ENCODE measurements at regions not wholly inside any gene's neighbourhood (a gene's known extent, or its start where the extent isn't known, plus 50 kb on each side); places are given as distances from the start of the nearest gene placed in this dataset.

- H2BK12ac ChIP-seq (ENCODE audit: low read length), result no peak overlapping the region
- no peak overlapping the region for H2BK5ac ChIP-seq (ENCODE audit: low read length)
- peaks cover 0 to 6% of the 10 kb centered on the region in 2 donors for H3K4me1 ChIP-seq (ENCODE audit: control insufficient read depth in 2 of 2, insufficient read depth in 1 of 2, low read depth in 1 of 2, low read length in 2 of 2)
- H3K9ac ChIP-seq (ENCODE audit: low read depth, low read length, poor library complexity), result no peak overlapping the region
- H4K91ac ChIP-seq (ENCODE audit: low read depth, low read length, poor library complexity), result no peak overlapping the region
- peak overlapping the region; percentile 69 for H3K18ac ChIP-seq (ENCODE audit: low read length)
- peak overlapping the region; percentile 65 for H2BK15ac ChIP-seq (ENCODE audit: low read length)
- no peak overlapping the region for H3K23ac ChIP-seq (ENCODE audit: low read depth, low read length, poor library complexity)
- no peak overlapping the region for H2AK5ac ChIP-seq (ENCODE audit: low read depth, low read length)
- H3K9me3 ChIP-seq (replicated peaks in 1 of 2; ENCODE audit: control insufficient read depth in 2 of 2, insufficient read depth in 1 of 2, low read depth in 1 of 2, low read length in 2 of 2), result peaks cover 0 to 3% of the 10 kb centered on the region in 2 donors
- no CpG with 5 or more reads among the region's 10 CpGs for WGBS, 2 donors (ENCODE audit: extremely low coverage in 2 of 2, insufficient read length in 2 of 2, insufficient replicate concordance in 1 of 2)
- H3K27ac ChIP-seq (replicated peaks; ENCODE audit: low read length), result no peak overlapping the region
- H3K4me3 ChIP-seq (ENCODE audit: low read length in 2 of 2), result no peak overlapping the region
- no peak overlapping the region for H4K8ac ChIP-seq (ENCODE audit: low read depth, low read length)
- no peaks in the 10 kb centered on the region for H3K27me3 ChIP-seq (ENCODE audit: control insufficient read depth in 3 of 3, insufficient read depth in 3 of 3, low read depth in 1 of 3, low read length in 3 of 3)
- DNase-seq (ENCODE audit: low spot score), result no peak
- no peak overlapping the region for H2AFZ ChIP-seq (ENCODE audit: low read length)
- H3K36me3 ChIP-seq (replicated peaks in 1 of 2; ENCODE audit: control insufficient read depth in 2 of 2, insufficient read depth in 2 of 2, low read length in 2 of 2), result no peaks in the 10 kb centered on the region
- H3K4ac ChIP-seq (ENCODE audit: low read length), result no peak overlapping the region
- H3K14ac ChIP-seq (ENCODE audit: low read length), result no peak overlapping the region
- H3K4me2 ChIP-seq (ENCODE audit: insufficient read depth, low read length, poor library complexity, severe bottlenecking), result no peak overlapping the region
- H3K79me1 ChIP-seq (ENCODE audit: low read depth, low read length), result no peaks in the 10 kb centered on the region
- H2BK120ac ChIP-seq (ENCODE audit: low read depth, low read length), result no peak overlapping the region
Measured at GRCh38 chr22:47713941-47714340, 951.5 kb downstream of the TBC1D22A start.

- H2AFZ ChIP-seq (ENCODE audit: low read length), result no peak overlapping the region
- no peak overlapping the region for H3K23ac ChIP-seq (ENCODE audit: low read depth, low read length, poor library complexity)
- no peak for DNase-seq (ENCODE audit: low spot score)
Measured at GRCh38 chr22:47710135-47710534, 947.7 kb downstream of the TBC1D22A start.

GRCh38 chr22:47705350-47705749 lies 942.9 kb downstream of the TBC1D22A start:
- Histone ChIP-seq H3K4me2 (ENCODE audit: insufficient read depth, low read length, poor library complexity, severe bottlenecking) (no peak overlapping the region), H3K14ac (ENCODE audit: low read length) (no peak overlapping the region), H3K9ac (ENCODE audit: low read depth, low read length, poor library complexity) (no peak overlapping the region), H2BK120ac (ENCODE audit: low read depth, low read length) (no peak overlapping the region), H3K4ac (ENCODE audit: low read length) (no peak overlapping the region), H3K79me1 (ENCODE audit: low read depth, low read length) (no peaks in the 10 kb centered on the region), H3K4me1 (ENCODE audit: control insufficient read depth in 2 of 2, insufficient read depth in 1 of 2, low read depth in 1 of 2, low read length in 2 of 2) (no peaks in the 10 kb centered on the region), H2AFZ (ENCODE audit: low read length) (no peak overlapping the region), H3K27ac (replicated peaks; ENCODE audit: low read length) (no peak overlapping the region), H3K18ac (ENCODE audit: low read length) (no peak overlapping the region), H3K27me3 (ENCODE audit: control insufficient read depth in 3 of 3, insufficient read depth in 3 of 3, low read depth in 1 of 3, low read length in 3 of 3) (no peaks in the 10 kb centered on the region), H2BK15ac (ENCODE audit: low read length) (no peak overlapping the region), H4K91ac (ENCODE audit: low read depth, low read length, poor library complexity) (no peak overlapping the region), H3K23ac (ENCODE audit: low read depth, low read length, poor library complexity) (no peak overlapping the region), H2BK5ac (ENCODE audit: low read length) (no peak overlapping the region), H2BK12ac (ENCODE audit: low read length) (no peak overlapping the region), H3K4me3 (ENCODE audit: low read length in 2 of 2) (no peak overlapping the region), H3K36me3 (replicated peaks in 1 of 2; ENCODE audit: control insufficient read depth in 2 of 2, insufficient read depth in 2 of 2, low read length in 2 of 2) (no peaks in the 10 kb centered on the region), H4K8ac (ENCODE audit: low read depth, low read length) (no peak overlapping the region), H2AK5ac (ENCODE audit: low read depth, low read length) (no peak overlapping the region), H3K9me3 (replicated peaks in 1 of 2; ENCODE audit: control insufficient read depth in 2 of 2, insufficient read depth in 1 of 2, low read depth in 1 of 2, low read length in 2 of 2) (peaks cover 0 to 2% of the 10 kb centered on the region in 2 donors)
- no peak for DNase-seq (ENCODE audit: low spot score)
- no CpG with 5 or more reads among the region's 2 CpGs for WGBS, 2 donors (ENCODE audit: extremely low coverage in 2 of 2, insufficient read length in 2 of 2, insufficient replicate concordance in 1 of 2)

More at GRCh38 chr22:47710135-47710534, 947.7 kb downstream of the TBC1D22A start:
- H3K9me3 ChIP-seq (replicated peaks in 1 of 2; ENCODE audit: control insufficient read depth in 2 of 2, insufficient read depth in 1 of 2, low read depth in 1 of 2, low read length in 2 of 2), result peaks cover 0 to 2% of the 10 kb centered on the region in 2 donors
- H2AK5ac ChIP-seq (ENCODE audit: low read depth, low read length), result no peak overlapping the region
- H2BK12ac ChIP-seq (ENCODE audit: low read length), result no peak overlapping the region
- no peak overlapping the region for H3K4ac ChIP-seq (ENCODE audit: low read length)
- H3K4me2 ChIP-seq (ENCODE audit: insufficient read depth, low read length, poor library complexity, severe bottlenecking), result no peak overlapping the region
- no peak overlapping the region for H3K4me3 ChIP-seq (ENCODE audit: low read length in 2 of 2)
- no CpG with 5 or more reads among the region's 4 CpGs for WGBS, 2 donors (ENCODE audit: extremely low coverage in 2 of 2, insufficient read length in 2 of 2, insufficient replicate concordance in 1 of 2)
- H4K91ac ChIP-seq (ENCODE audit: low read depth, low read length, poor library complexity), result no peak overlapping the region
- no peaks in the 10 kb centered on the region for H3K36me3 ChIP-seq (replicated peaks in 1 of 2; ENCODE audit: control insufficient read depth in 2 of 2, insufficient read depth in 2 of 2, low read length in 2 of 2)
- no peaks in the 10 kb centered on the region for H3K27me3 ChIP-seq (ENCODE audit: control insufficient read depth in 3 of 3, insufficient read depth in 3 of 3, low read depth in 1 of 3, low read length in 3 of 3)
- H2BK120ac ChIP-seq (ENCODE audit: low read depth, low read length), result no peak overlapping the region
- H2BK5ac ChIP-seq (ENCODE audit: low read length), result no peak overlapping the region
- H2BK15ac ChIP-seq (ENCODE audit: low read length), result no peak overlapping the region
- no peak overlapping the region for H3K18ac ChIP-seq (ENCODE audit: low read length)
- no peak overlapping the region for H3K9ac ChIP-seq (ENCODE audit: low read depth, low read length, poor library complexity)
- H3K27ac ChIP-seq (replicated peaks; ENCODE audit: low read length), result no peak overlapping the region
- H3K79me1 ChIP-seq (ENCODE audit: low read depth, low read length), result no peaks in the 10 kb centered on the region
- H4K8ac ChIP-seq (ENCODE audit: low read depth, low read length), result no peak overlapping the region
- no peak overlapping the region for H3K14ac ChIP-seq (ENCODE audit: low read length)
- peaks cover 0 to 2% of the 10 kb centered on the region in 2 donors for H3K4me1 ChIP-seq (ENCODE audit: control insufficient read depth in 2 of 2, insufficient read depth in 1 of 2, low read depth in 1 of 2, low read length in 2 of 2)

- Histone ChIP-seq H3K9me3 (replicated peaks in 1 of 2; ENCODE audit: control insufficient read depth in 2 of 2, insufficient read depth in 1 of 2, low read depth in 1 of 2, low read length in 2 of 2) (no peaks in the 10 kb centered on the region), H3K23ac (ENCODE audit: low read depth, low read length, poor library complexity) (no peak overlapping the region), H3K14ac (ENCODE audit: low read length) (no peak overlapping the region), H3K36me3 (replicated peaks in 1 of 2; ENCODE audit: control insufficient read depth in 2 of 2, insufficient read depth in 2 of 2, low read length in 2 of 2) (no peaks in the 10 kb centered on the region), H3K4me3 (ENCODE audit: low read length in 2 of 2) (no peak overlapping the region), H2AK5ac (ENCODE audit: low read depth, low read length) (no peak overlapping the region), H2BK120ac (ENCODE audit: low read depth, low read length) (no peak overlapping the region), H3K4me2 (ENCODE audit: insufficient read depth, low read length, poor library complexity, severe bottlenecking) (no peak overlapping the region), H3K4me1 (ENCODE audit: control insufficient read depth in 2 of 2, insufficient read depth in 1 of 2, low read depth in 1 of 2, low read length in 2 of 2) (no peaks in the 10 kb centered on the region), H3K18ac (ENCODE audit: low read length) (no peak overlapping the region), H4K8ac (ENCODE audit: low read depth, low read length) (no peak overlapping the region), H2BK15ac (ENCODE audit: low read length) (no peak overlapping the region), H3K9ac (ENCODE audit: low read depth, low read length, poor library complexity) (no peak overlapping the region), H2BK12ac (ENCODE audit: low read length) (no peak overlapping the region), H3K4ac (ENCODE audit: low read length) (no peak overlapping the region), H3K27me3 (ENCODE audit: control insufficient read depth in 3 of 3, insufficient read depth in 3 of 3, low read depth in 1 of 3, low read length in 3 of 3) (peaks cover 0 to under 1% (median 0%) of the 10 kb centered on the region in 3 experiments), H3K27ac (replicated peaks; ENCODE audit: low read length) (no peak overlapping the region), H4K91ac (ENCODE audit: low read depth, low read length, poor library complexity) (no peak overlapping the region), H2AFZ (ENCODE audit: low read length) (no peak overlapping the region), H2BK5ac (ENCODE audit: low read length) (no peak overlapping the region), H3K79me1 (ENCODE audit: low read depth, low read length) (no peaks in the 10 kb centered on the region)
- WGBS, 2 donors (ENCODE audit: extremely low coverage in 2 of 2, insufficient read length in 2 of 2, insufficient replicate concordance in 1 of 2), result no CpG with 5 or more reads among the region's 8 CpGs
- no peak for DNase-seq (ENCODE audit: low spot score)
Measured at GRCh38 chr22:47698906-47699305, 936.5 kb downstream of the TBC1D22A start.
